Neural cell (in vitro differentiated cells): ENCODE measurements at regions not wholly inside any gene's neighbourhood (a gene's known extent, or its start where the extent isn't known, plus 50 kb on each side); places are given as distances from the start of the nearest gene placed in this dataset.

Experiments
- EP300 ChIP-seq: fragments of 450-650 bp; conservative IDR thresholded peaks from 2 replicates; pipeline ENCODE4 v1.6.1; 2014; ENCODE audit warnings: antibody characterized with exemption, mild to moderate bottlenecking, moderate library complexity; ENCODE audit not compliant: poor library complexity, severe bottlenecking
- EZH2 ChIP-seq: fragments of 200-600, 300-800 bp; shearing (Covaris generic), sonication (generic); IDR thresholded peaks from 2 replicates; pipeline ENCODE4 v1.6.1; 2014; ENCODE audit warnings: antibody characterized with exemption, low read length, borderline replicate concordance, mild to moderate bottlenecking; ENCODE audit not compliant: insufficient read depth, poor library complexity, severe bottlenecking
- MXI1 ChIP-seq: fragments of 450-650 bp; conservative IDR thresholded peaks from 2 replicates; pipeline ENCODE4 v1.6.1; 2014; ENCODE audit warnings: antibody characterized with exemption, mild to moderate bottlenecking; ENCODE audit not compliant: poor library complexity, severe bottlenecking
- POLR2AphosphoS5 ChIP-seq: IDR thresholded peaks from 2 replicates; pipeline ENCODE4 v1.6.1; 2012
- TAF1 ChIP-seq: IDR thresholded peaks from 2 replicates; pipeline ENCODE4 v1.6.1; 2012; ENCODE audit warnings: low read depth
- TF ChIP-seq, protein P1 (sequence below): fragments of 450-650 bp; IDR thresholded peaks from 2 replicates; pipeline ENCODE4 v1.5.1; 2014; ENCODE audit warnings: antibody characterized with exemption, mild to moderate bottlenecking, moderate library complexity; ENCODE audit not compliant: poor library complexity, severe bottlenecking

GRCh38 chr3:117938974-117939373 is 1095.7 kb downstream of the IGSF11 start:
- TF ChIP-seq EZH2 (no peak), MXI1 (no peak), TAF1 (no peak), EP300 (no peak), POLR2AphosphoS5 (no peak)
- TF ChIP-seq, protein P1, sequence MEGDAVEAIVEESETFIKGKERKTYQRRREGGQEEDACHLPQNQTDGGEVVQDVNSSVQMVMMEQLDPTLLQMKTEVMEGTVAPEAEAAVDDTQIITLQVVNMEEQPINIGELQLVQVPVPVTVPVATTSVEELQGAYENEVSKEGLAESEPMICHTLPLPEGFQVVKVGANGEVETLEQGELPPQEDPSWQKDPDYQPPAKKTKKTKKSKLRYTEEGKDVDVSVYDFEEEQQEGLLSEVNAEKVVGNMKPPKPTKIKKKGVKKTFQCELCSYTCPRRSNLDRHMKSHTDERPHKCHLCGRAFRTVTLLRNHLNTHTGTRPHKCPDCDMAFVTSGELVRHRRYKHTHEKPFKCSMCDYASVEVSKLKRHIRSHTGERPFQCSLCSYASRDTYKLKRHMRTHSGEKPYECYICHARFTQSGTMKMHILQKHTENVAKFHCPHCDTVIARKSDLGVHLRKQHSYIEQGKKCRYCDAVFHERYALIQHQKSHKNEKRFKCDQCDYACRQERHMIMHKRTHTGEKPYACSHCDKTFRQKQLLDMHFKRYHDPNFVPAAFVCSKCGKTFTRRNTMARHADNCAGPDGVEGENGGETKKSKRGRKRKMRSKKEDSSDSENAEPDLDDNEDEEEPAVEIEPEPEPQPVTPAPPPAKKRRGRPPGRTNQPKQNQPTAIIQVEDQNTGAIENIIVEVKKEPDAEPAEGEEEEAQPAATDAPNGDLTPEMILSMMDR = no peak
